ENCODE measurements at regions not wholly inside any gene's neighbourhood (a gene's known extent, or its start where the extent isn't known, plus 50 kb on each side); places are given as distances from the start of the nearest gene placed in this dataset.
A peak's percentile ranks its signal among the peaks of the same experiment; 100 is the strongest.

- DNase-seq (ENCODE audit: low read depth): peak; percentile 76
- in situ Hi-C loops (cut with HindIII; ENCODE audit: low sequenced_read_pairs): no loop called here
- no peak overlapping the region for H3K4me3 ChIP-seq (ENCODE audit: low read depth, low read length)
- no peak for TF ChIP-seq CTCF (IDR thresholded peaks at IDR 0.05; ENCODE audit: low read depth, low read length, missing control alignments)
These were observed 237.3 kb downstream of the OSR1 start for GRCh38 chr2:19120941-19121750.

- DNase-seq (ENCODE audit: low read depth): no peak
- no peak overlapping the region for H3K4me3 ChIP-seq (ENCODE audit: low read depth, low read length)
- in situ Hi-C loops (cut with HindIII; ENCODE audit: low sequenced_read_pairs): no loop called here
- TF ChIP-seq CTCF (IDR thresholded peaks at IDR 0.05; ENCODE audit: low read depth, low read length, missing control alignments): no peak
These were observed 238.2 kb downstream of the OSR1 start for GRCh38 chr2:19120181-19120580.

- no peak for TF ChIP-seq CTCF (IDR thresholded peaks at IDR 0.05; ENCODE audit: low read depth, low read length, missing control alignments)
- in situ Hi-C loops (cut with HindIII; ENCODE audit: low sequenced_read_pairs): no loop called here
- no peak overlapping the region for H3K4me3 ChIP-seq (ENCODE audit: low read depth, low read length)
- DNase-seq (ENCODE audit: low read depth): no peak
These were observed 239.0 kb downstream of the OSR1 start for GRCh38 chr2:19119326-19120001.

- TF ChIP-seq CTCF (IDR thresholded peaks at IDR 0.05; ENCODE audit: low read depth, low read length, missing control alignments): no peak
- in situ Hi-C loops (cut with HindIII; ENCODE audit: low sequenced_read_pairs): no loop called here
- DNase-seq (ENCODE audit: low read depth): no peak
- no peak overlapping the region for H3K4me3 ChIP-seq (ENCODE audit: low read depth, low read length)
These were observed 241.5 kb downstream of the OSR1 start for GRCh38 chr2:19116918-19117317.

- in situ Hi-C loops (cut with HindIII; ENCODE audit: low sequenced_read_pairs): no loop called here
- DNase-seq (ENCODE audit: low read depth): peak; percentile 55
- H3K4me3 ChIP-seq (ENCODE audit: low read depth, low read length): no peak overlapping the region
- no peak for TF ChIP-seq CTCF (IDR thresholded peaks at IDR 0.05; ENCODE audit: low read depth, low read length, missing control alignments)
These were observed 243.6 kb downstream of the OSR1 start for GRCh38 chr2:19114754-19115231.

GRCh38 chr2:19114126-19114525 is 244.3 kb downstream of the OSR1 start:
- in situ Hi-C loops (cut with HindIII; ENCODE audit: low sequenced_read_pairs): no loop called here
- DNase-seq (ENCODE audit: low read depth): no peak
- no peak for TF ChIP-seq CTCF (IDR thresholded peaks at IDR 0.05; ENCODE audit: low read depth, low read length, missing control alignments)
- no peak overlapping the region for H3K4me3 ChIP-seq (ENCODE audit: low read depth, low read length)

All from astrocyte of the cerebellum (primary cell).